RKO (cell line): ENCODE measurements at regions not wholly inside any gene's neighbourhood (a gene's known extent, or its start where the extent isn't known, plus 50 kb on each side); places are given as distances from the start of the nearest gene placed in this dataset.
A peak's percentile ranks its signal among the peaks of the same experiment; 100 is the strongest.

Experiments used
- DNase-seq: peaks from one replicate; pipeline ENCODE4 v3.0.0-alpha.2; 2016; ENCODE audit warnings: low spot score

DNA sequence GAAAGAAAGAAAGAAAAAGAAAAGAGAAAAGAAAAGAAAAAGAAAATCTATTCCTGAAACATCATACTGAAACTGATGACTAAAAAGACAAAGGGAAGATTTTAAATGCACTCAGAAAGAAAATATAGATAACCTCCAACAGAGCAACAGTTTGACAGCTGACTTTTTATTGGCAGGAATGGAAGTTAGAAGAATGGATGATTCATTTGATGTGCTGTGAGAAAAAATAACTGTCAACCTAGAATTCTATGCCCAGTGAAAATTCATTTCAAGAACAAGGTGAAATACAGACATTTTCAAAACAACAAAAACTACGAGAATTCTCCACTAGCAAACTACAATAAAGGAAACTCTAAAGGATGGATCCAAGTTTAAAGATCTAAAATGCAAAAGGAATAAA, 50.5 kb upstream of the HSPA12A start:
- no peak for DNase-seq

DNA sequence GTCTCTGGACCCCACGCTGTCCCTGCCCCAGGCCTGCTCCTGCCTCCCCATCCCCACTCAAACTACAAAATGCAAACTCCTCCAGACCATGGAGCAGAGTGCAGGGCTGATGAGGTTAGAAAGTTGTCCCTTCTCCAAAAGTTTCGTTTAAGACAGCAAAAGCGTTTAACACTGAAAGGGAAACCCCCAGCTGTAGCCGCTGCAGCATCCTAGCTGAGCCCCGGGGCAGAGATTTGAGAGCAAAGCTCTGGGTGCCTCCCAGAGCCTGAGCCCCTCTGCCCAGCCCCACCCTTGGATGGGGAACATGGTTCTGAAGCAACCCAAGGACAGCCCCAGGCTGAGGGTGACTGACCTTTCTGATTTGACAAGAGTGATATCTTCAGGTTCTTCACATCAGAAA, 52.8 kb upstream of the ENO4 start:
- DNase-seq, result no peak

DNA sequence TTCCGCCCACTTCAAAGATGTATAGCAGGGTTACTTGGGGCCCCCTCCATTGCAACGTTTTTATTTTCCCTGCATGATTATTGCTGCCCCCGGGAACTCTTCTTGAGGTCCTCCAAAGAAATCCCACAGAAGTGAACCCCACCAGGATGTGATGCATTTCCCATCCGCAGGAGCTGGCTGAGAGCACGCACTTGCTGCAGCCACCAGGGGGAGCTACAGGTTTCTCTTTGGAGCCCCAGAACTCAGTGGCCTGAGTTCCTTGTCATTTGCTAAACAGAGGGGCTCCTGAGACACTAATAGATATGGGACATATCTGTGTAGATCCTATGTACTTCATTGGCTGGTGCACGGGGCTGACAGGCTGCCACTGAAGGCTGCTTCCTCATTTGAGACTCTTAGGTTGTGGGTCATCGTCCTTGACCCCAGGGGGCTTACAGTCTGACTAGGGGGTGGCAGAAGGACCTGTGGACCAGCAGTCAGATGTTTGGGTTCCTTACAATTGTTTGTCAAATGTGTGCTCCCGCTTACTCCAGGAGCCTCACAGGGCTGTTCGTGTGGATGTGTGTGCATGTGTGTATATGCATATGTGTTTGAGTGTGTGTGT, 52.3 kb upstream of the ENO4 start:
- peak; percentile 76 for DNase-seq

DNA sequence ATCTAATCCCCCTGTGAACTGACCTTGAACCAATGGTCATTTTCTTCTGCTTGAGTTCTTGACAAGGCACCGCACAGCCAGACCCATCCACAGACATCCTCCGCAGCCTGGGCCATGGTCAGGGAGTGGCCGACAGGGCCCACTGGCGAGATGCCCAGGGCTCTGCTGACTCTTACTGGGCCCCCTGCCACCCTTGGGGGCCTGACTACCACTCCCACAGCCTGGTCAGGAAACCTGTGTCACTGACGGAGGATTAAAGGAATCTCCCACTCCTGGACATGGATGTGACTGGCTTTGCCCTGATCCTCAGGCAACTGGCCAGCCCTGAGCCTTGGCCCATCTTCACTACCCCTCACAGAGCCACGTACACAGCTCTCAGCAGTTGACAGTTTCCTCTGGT, 50.4 kb upstream of the ENO4 start:
- no peak for DNase-seq
